ENCODE measurements at regions not wholly inside any gene's neighbourhood (a gene's known extent, or its start where the extent isn't known, plus 50 kb on each side); places are given as distances from the start of the nearest gene placed in this dataset.

DNA sequence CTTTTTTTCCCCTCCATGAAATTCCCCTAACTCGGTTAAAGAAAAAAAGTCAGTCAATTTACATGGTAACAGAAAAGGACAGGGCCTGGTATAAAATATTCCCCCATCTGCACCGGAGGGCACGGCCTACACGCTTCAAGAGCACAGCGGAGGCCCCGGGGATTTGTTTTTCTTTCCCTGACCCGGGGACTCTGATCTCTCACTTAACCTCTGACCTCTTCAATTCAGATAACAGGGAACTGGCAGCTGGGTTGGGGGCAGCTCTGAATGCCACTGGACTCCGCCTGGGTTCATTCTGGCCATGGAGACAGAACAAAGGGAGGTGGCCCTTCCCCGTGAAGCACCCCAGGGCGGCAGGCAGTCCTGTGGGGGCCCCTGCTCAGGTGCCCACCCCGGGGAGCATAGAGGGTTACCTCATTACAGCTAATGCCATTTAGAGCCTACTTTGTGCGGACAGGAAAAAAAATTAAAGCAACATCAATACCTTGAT, 257.5 kb downstream of the SHQ1 start:
- TF ChIP-seq MYC (IDR thresholded peaks at IDR 0.05; ENCODE audit: low read depth, low read length) (no peak), POLR2A (IDR thresholded peaks at IDR 0.05; ENCODE audit: extremely low read depth, insufficient read length) (no peak)
- TF ChIP-seq, protein P1, sequence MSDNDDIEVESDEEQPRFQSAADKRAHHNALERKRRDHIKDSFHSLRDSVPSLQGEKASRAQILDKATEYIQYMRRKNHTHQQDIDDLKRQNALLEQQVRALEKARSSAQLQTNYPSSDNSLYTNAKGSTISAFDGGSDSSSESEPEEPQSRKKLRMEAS (IDR thresholded peaks at IDR 0.05; ENCODE audit: low read depth, low read length) = no peak
- TF ChIP-seq, protein P2, sequence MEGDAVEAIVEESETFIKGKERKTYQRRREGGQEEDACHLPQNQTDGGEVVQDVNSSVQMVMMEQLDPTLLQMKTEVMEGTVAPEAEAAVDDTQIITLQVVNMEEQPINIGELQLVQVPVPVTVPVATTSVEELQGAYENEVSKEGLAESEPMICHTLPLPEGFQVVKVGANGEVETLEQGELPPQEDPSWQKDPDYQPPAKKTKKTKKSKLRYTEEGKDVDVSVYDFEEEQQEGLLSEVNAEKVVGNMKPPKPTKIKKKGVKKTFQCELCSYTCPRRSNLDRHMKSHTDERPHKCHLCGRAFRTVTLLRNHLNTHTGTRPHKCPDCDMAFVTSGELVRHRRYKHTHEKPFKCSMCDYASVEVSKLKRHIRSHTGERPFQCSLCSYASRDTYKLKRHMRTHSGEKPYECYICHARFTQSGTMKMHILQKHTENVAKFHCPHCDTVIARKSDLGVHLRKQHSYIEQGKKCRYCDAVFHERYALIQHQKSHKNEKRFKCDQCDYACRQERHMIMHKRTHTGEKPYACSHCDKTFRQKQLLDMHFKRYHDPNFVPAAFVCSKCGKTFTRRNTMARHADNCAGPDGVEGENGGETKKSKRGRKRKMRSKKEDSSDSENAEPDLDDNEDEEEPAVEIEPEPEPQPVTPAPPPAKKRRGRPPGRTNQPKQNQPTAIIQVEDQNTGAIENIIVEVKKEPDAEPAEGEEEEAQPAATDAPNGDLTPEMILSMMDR (IDR thresholded peaks at IDR 0.05; ENCODE audit: low read depth, low read length) = no peak
- no peak for DNase-seq (ENCODE audit: low read depth)
- no peak overlapping the region for H3K4me3 ChIP-seq (ENCODE audit: low read depth, low read length)

DNA sequence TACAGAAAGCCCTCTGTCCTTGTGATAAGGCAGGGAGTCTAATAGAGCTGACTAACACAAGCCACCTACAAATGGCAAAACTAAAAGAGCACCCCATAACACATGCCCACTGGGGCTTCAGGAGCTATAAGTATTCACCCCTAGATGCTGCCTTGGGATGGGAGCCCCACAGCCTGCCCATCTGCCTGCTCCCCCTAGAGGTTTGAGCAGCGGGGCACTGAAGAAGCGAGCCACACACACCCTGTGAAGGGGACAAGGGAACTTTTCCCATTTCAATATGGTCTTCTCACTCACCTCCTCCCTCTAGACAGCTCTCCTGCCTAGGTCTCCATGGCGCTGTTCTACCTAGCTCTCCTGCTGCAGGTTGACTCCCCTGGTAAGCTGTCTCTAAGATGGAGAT, 261.0 kb downstream of the SHQ1 start:
- no peak for DNase-seq (ENCODE audit: low read depth)
- H3K4me3 ChIP-seq (ENCODE audit: low read depth, low read length) = no peak overlapping the region
- TF ChIP-seq MYC (IDR thresholded peaks at IDR 0.05; ENCODE audit: low read depth, low read length) = no peak
- TF ChIP-seq POLR2A (IDR thresholded peaks at IDR 0.05; ENCODE audit: extremely low read depth, insufficient read length) = no peak
- TF ChIP-seq, protein P1 (IDR thresholded peaks at IDR 0.05; ENCODE audit: low read depth, low read length) = no peak

DNA sequence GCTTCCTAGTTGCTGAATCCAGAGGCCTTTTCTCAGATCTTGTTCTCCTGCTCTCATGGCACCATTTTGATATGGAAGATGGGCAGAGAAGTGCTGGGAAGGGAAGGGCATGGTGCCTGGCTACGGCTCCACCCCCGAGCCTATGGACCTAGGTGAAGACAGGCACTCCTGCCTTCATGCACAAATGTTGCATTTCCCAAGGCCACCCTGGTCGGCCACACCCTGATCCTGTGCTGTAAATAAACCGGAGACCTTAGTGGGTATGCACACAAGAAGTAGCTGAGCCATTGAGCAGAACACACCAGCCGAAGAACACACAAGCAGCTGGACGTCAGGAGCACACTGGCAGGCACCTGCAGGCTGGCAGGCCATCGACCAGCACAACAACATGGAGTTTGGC, 261.6 kb downstream of the SHQ1 start:
- H3K4me3 ChIP-seq (ENCODE audit: low read depth, low read length) = no peak overlapping the region
- TF ChIP-seq MYC (IDR thresholded peaks at IDR 0.05; ENCODE audit: low read depth, low read length) (no peak), POLR2A (IDR thresholded peaks at IDR 0.05; ENCODE audit: extremely low read depth, insufficient read length) (no peak)

DNA sequence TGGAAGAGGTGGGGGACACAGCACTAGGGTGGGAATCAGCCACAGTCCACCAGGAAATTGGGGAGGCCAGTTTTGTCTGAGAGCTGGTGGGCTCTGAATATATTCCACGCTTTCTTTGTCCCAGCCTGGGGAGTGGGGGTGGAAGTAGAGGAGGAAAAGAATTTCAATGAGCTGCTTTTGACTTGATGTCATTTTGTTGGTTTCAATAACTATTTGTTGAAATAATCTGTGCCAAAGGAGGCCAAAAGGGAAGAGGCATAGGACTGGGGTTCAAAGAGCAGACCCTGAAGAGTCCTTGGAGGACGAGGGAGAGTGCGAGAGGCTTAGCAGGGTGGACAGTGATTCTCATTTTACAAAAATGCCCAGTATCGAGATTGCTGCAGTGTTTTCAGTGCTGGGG, 262.3 kb downstream of the SHQ1 start:
- H3K4me3 ChIP-seq (ENCODE audit: low read depth, low read length) = no peak overlapping the region
- TF ChIP-seq MYC (IDR thresholded peaks at IDR 0.05; ENCODE audit: low read depth, low read length) (no peak), POLR2A (IDR thresholded peaks at IDR 0.05; ENCODE audit: extremely low read depth, insufficient read length) (no peak)
- TF ChIP-seq, protein P1 (IDR thresholded peaks at IDR 0.05; ENCODE audit: low read depth, low read length) = no peak
- TF ChIP-seq, protein P2 (IDR thresholded peaks at IDR 0.05; ENCODE audit: low read depth, low read length) = no peak
- no peak for DNase-seq (ENCODE audit: low read depth)

More for the DNA sequence above, 261.6 kb downstream of the SHQ1 start:
- DNase-seq (ENCODE audit: low read depth) = no peak

DNA sequence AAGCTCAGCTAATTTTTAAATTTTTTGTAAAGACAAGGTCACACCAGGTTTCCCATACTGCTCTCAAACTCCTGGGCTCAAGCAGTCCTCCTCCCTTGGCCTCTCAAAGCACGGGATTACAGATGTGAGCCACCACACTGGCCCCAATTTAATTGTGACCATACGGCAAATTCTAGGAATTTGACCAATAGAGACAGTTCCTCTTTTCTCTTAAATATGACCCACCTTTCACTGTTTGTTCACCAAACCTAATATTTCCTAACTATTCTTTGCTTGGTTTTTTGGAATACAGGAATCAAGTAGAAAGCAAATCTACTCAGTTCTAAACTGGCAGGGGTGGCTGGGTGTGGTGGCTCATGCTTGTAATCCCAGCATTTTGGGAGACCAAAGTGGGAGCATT, 264.0 kb downstream of the SHQ1 start:
- no peak for TF ChIP-seq POLR2A (IDR thresholded peaks at IDR 0.05; ENCODE audit: extremely low read depth, insufficient read length)
- TF ChIP-seq, protein P1 (IDR thresholded peaks at IDR 0.05; ENCODE audit: low read depth, low read length) = no peak
- TF ChIP-seq, protein P2 (IDR thresholded peaks at IDR 0.05; ENCODE audit: low read depth, low read length) = no peak
- no peak for TF ChIP-seq MYC (IDR thresholded peaks at IDR 0.05; ENCODE audit: low read depth, low read length)
- no peak for DNase-seq (ENCODE audit: low read depth)
- H3K4me3 ChIP-seq (ENCODE audit: low read depth, low read length) = no peak overlapping the region

DNA sequence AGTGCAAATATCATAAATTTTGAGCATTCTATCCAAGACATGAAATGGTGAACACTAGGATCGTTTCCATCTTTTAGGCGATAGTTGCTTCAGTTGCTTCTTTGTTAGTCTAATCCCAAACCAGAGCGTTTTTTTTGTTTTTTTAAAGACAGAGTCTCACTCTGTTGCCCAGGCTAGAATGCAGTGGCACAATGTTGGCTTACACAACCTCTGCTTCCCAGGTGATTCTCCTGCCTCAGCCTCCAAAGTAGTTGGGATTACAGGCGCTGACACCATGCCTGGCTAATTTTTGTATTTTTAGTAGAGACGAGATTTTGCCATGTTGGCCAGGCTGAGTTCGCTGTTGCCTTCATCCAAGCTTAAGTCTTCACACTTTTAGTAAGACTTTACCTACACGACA, 265.3 kb downstream of the SHQ1 start:
- TF ChIP-seq, protein P1 (IDR thresholded peaks at IDR 0.05; ENCODE audit: low read depth, low read length) = no peak
- TF ChIP-seq MYC (IDR thresholded peaks at IDR 0.05; ENCODE audit: low read depth, low read length) (no peak), POLR2A (IDR thresholded peaks at IDR 0.05; ENCODE audit: extremely low read depth, insufficient read length) (no peak)
- TF ChIP-seq, protein P2 (IDR thresholded peaks at IDR 0.05; ENCODE audit: low read depth, low read length) = no peak
- DNase-seq (ENCODE audit: low read depth) = no peak
- no peak overlapping the region for H3K4me3 ChIP-seq (ENCODE audit: low read depth, low read length)
